ENCODE measurements at regions not wholly inside any gene's neighbourhood (a gene's known extent, or its start where the extent isn't known, plus 50 kb on each side); places are given as distances from the start of the nearest gene placed in this dataset.

DNA sequence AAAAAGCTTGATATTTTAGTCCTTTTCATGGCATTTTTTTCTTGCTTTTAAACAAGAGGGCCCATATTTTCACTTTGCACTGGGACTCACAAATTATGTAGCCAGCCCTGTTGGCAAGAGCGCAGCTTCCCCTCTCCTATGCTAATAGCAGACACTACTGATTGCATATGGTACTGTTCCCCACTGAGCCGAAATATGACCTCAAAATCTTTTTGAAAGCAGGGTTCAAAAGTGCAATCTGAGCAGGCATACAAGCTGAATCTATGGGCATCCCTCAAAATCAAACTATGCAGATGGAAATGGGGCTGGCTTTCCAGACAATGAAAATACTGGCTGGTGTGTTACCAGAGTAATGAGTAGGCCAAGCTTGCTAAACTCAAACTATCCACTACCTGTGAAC is 225.2 kb upstream of the SETMAR start:
- BruUV-seq (replicated peaks), result no TSS peak
- Histone ChIP-seq H3K9me2 (ENCODE audit: insufficient read depth, low read length) (no peaks in the 10 kb centered on the region), H3K36me3 (ENCODE audit: insufficient read depth, low read length) (no peaks in the 10 kb centered on the region), H3K4me3 (ENCODE audit: low read depth, low read length, poor library complexity, severe bottlenecking) (no peak overlapping the region), H3K79me2 (ENCODE audit: insufficient read depth, low read depth, low read length) (no peaks in the 10 kb centered on the region), H3K9me3 (ENCODE audit: low read length) (no peaks in the 10 kb centered on the region), H3K4me2 (ENCODE audit: low read length) (no peak overlapping the region), H2AFZ (ENCODE audit: low read length) (no peak overlapping the region), H3K4me1 (ENCODE audit: insufficient read depth, low read length, poor library complexity, severe bottlenecking) (no peaks in the 10 kb centered on the region), H3K27ac (ENCODE audit: low read depth, low read length, poor library complexity, severe bottlenecking) (no peak overlapping the region), H4K20me1 (ENCODE audit: insufficient read depth, low read length) (no peaks in the 10 kb centered on the region)
- CTCF ChIA-PET (ENCODE audit: unreplicated experiment), result no interaction called here
- no peak for DNase-seq (ENCODE audit: low spot score)
- POLR2A ChIA-PET, result no interaction called here
- intact Hi-C loops (cut with micrococcal nuclease; ENCODE audit: unreplicated experiment), result no loop called here
- TF ChIP-seq, protein P1, sequence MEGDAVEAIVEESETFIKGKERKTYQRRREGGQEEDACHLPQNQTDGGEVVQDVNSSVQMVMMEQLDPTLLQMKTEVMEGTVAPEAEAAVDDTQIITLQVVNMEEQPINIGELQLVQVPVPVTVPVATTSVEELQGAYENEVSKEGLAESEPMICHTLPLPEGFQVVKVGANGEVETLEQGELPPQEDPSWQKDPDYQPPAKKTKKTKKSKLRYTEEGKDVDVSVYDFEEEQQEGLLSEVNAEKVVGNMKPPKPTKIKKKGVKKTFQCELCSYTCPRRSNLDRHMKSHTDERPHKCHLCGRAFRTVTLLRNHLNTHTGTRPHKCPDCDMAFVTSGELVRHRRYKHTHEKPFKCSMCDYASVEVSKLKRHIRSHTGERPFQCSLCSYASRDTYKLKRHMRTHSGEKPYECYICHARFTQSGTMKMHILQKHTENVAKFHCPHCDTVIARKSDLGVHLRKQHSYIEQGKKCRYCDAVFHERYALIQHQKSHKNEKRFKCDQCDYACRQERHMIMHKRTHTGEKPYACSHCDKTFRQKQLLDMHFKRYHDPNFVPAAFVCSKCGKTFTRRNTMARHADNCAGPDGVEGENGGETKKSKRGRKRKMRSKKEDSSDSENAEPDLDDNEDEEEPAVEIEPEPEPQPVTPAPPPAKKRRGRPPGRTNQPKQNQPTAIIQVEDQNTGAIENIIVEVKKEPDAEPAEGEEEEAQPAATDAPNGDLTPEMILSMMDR (conservative IDR thresholded peaks at IDR 0.05; ENCODE audit: low read length), result no peak
- TF ChIP-seq EZH2phosphoT487 (IDR thresholded peaks at IDR 0.05; ENCODE audit: borderline replicate concordance, low read depth, low read length), result no peak

DNA sequence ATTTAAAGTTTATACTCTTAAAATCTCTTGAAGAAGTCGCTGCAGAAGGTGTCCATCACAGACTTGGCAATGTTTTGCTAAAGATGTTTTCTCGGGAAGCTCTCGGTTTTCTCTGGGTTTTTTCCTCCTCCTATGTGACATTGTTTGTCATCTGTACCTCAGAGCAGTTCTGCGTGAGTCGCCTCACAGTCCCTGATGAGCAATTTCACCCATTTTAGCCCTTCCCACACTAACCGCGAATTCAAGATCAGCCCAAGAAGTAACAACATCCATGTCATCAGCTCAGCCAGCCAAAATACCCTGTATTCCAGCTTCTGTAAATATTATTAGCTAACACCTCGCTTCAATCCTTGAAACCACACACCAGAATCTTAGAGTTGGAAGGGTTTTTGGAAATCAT is 224.3 kb upstream of the SETMAR start:
- ChIA-PET POLR2A (no interaction called here), CTCF (ENCODE audit: unreplicated experiment) (no interaction called here)
- Histone ChIP-seq H3K27ac (ENCODE audit: low read depth, low read length, poor library complexity, severe bottlenecking) (no peak overlapping the region), H3K9me3 (ENCODE audit: low read length) (no peaks in the 10 kb centered on the region), H3K4me1 (ENCODE audit: insufficient read depth, low read length, poor library complexity, severe bottlenecking) (no peaks in the 10 kb centered on the region), H3K9me2 (ENCODE audit: insufficient read depth, low read length) (no peaks in the 10 kb centered on the region), H2AFZ (ENCODE audit: low read length) (no peak overlapping the region), H3K36me3 (ENCODE audit: insufficient read depth, low read length) (no peaks in the 10 kb centered on the region), H4K20me1 (ENCODE audit: insufficient read depth, low read length) (no peaks in the 10 kb centered on the region), H3K79me2 (ENCODE audit: insufficient read depth, low read depth, low read length) (no peaks in the 10 kb centered on the region), H3K4me2 (ENCODE audit: low read length) (no peak overlapping the region), H3K4me3 (ENCODE audit: low read depth, low read length, poor library complexity, severe bottlenecking) (no peak overlapping the region)
- BruUV-seq (replicated peaks), result no TSS peak
- TF ChIP-seq, protein P1 (conservative IDR thresholded peaks at IDR 0.05; ENCODE audit: low read length), result no peak
- no peak for TF ChIP-seq EZH2phosphoT487 (IDR thresholded peaks at IDR 0.05; ENCODE audit: borderline replicate concordance, low read depth, low read length)
- no peak for DNase-seq (ENCODE audit: low spot score)
- intact Hi-C loops (cut with micrococcal nuclease; ENCODE audit: unreplicated experiment), result no loop called here

GRCh38 chr3:4079339-4080195 is 223.6 kb upstream of the SETMAR start:
- DNase-seq (ENCODE audit: low spot score), result no peak
- Histone ChIP-seq H3K9me2 (ENCODE audit: insufficient read depth, low read length) (no peaks in the 10 kb centered on the region), H2AFZ (ENCODE audit: low read length) (no peak overlapping the region), H3K27ac (ENCODE audit: low read depth, low read length, poor library complexity, severe bottlenecking) (no peak overlapping the region), H4K20me1 (ENCODE audit: insufficient read depth, low read length) (no peaks in the 10 kb centered on the region), H3K4me2 (ENCODE audit: low read length) (no peak overlapping the region), H3K36me3 (ENCODE audit: insufficient read depth, low read length) (no peaks in the 10 kb centered on the region), H3K4me1 (ENCODE audit: insufficient read depth, low read length, poor library complexity, severe bottlenecking) (no peaks in the 10 kb centered on the region), H3K79me2 (ENCODE audit: insufficient read depth, low read depth, low read length) (no peaks in the 10 kb centered on the region), H3K9me3 (ENCODE audit: low read length) (no peaks in the 10 kb centered on the region), H3K4me3 (ENCODE audit: low read depth, low read length, poor library complexity, severe bottlenecking) (no peak overlapping the region)
- intact Hi-C loops (cut with micrococcal nuclease; ENCODE audit: unreplicated experiment), result no loop called here
- no TSS peak for BruUV-seq (replicated peaks)
- CTCF ChIA-PET (ENCODE audit: unreplicated experiment), result no interaction called here
- POLR2A ChIA-PET, result no interaction called here
- TF ChIP-seq, protein P1 (conservative IDR thresholded peaks at IDR 0.05; ENCODE audit: low read length), result no peak
- no peak for TF ChIP-seq EZH2phosphoT487 (IDR thresholded peaks at IDR 0.05; ENCODE audit: borderline replicate concordance, low read depth, low read length)
